ENCODE measurements at regions not wholly inside any gene's neighbourhood (a gene's known extent, or its start where the extent isn't known, plus 50 kb on each side); places are given as distances from the start of the nearest gene placed in this dataset.
"Not testable (repeated sequence)": the region's sequence is repeated elsewhere in the genome, so short reads cannot be mapped to it uniquely, and the experiment has no call there.

DNA sequence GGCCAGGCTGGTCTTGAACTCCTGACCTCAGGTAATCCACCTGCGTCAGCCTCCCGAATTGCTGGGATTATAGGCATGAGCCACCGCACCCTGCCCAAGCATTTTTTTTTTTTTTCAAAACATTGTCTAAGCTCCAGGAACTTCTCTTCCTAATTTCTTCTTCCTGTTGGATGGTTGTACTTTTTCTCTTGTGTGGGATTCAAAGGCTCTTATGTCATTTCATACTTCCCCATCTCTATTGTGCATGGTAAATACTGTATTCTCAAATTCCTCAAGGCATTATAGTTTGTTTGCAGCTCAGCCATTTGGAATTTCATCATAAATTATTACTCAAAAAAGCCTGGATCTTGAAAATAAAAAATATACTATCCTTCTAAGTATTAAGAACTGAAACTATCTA is 199.1 kb upstream of the GADL1 start:
- H3K27ac ChIP-seq: no peak overlapping the region
- DNase-seq (ENCODE audit: low spot score): no peak
- POLR2A ChIA-PET (ENCODE audit: low non-redundant PET): no interaction called here
- no peak for TF ChIP-seq CTCF (conservative IDR thresholded peaks at IDR 0.05; ENCODE audit: low read depth)
- CTCF ChIA-PET: interaction anchor here (0.6 kb wide), 1 partner anchor 9 kb away, joined by 3 read pairs; no protein-coding TSS in a partner anchor

DNA sequence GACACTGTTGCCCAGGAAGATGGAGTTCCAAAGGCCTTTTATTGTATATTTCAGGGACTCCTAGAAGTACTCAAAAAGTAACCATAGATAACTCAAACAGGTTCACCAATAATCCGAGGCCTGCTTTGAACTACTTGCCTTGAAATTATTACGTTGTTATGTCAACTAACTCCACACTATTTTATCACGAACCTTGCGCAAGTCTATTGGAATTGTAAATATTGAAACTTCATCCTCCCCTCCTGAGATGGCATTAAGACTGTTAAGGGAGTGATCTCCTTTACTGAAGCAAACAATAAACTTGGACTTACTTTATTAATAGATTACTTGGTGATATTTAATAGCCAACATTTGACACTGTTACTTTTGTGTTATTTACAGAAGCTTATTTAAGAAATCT is 199.6 kb upstream of the GADL1 start:
- CTCF ChIA-PET: no interaction called here
- TF ChIP-seq CTCF (conservative IDR thresholded peaks at IDR 0.05; ENCODE audit: low read depth): no peak
- H3K27ac ChIP-seq: no peak overlapping the region
- no peak for DNase-seq (ENCODE audit: low spot score)
- POLR2A ChIA-PET (ENCODE audit: low non-redundant PET): no interaction called here

GRCh38 chr3:31095255-31095654 is 200.8 kb upstream of the GADL1 start:
- no peak for TF ChIP-seq CTCF (conservative IDR thresholded peaks at IDR 0.05; ENCODE audit: low read depth)
- CTCF ChIA-PET: no interaction called here
- H3K27ac ChIP-seq: no peak overlapping the region
- POLR2A ChIA-PET (ENCODE audit: low non-redundant PET): no interaction called here
- DNase-seq (ENCODE audit: low spot score): no peak

- DNase-seq (ENCODE audit: low spot score): no peak
- ChIA-PET CTCF (no interaction called here), POLR2A (ENCODE audit: low non-redundant PET) (no interaction called here)
- TF ChIP-seq CTCF (conservative IDR thresholded peaks at IDR 0.05; ENCODE audit: low read depth): no peak
- H3K27ac ChIP-seq: no peak overlapping the region
Observed at GRCh38 chr3:31096661-31097395, 202.4 kb upstream of the GADL1 start.

- CTCF ChIA-PET: no interaction called here
Observed at GRCh38 chr3:31100519-31100918, 206.1 kb upstream of the GADL1 start.

GRCh38 chr3:31101285-31101684 is 206.8 kb upstream of the GADL1 start:
- DNase-seq (ENCODE audit: low spot score); POLR2A ChIA-PET (ENCODE audit: low non-redundant PET); CTCF ChIA-PET: not testable (repeated sequence)
- H3K27ac ChIP-seq: peak overlapping the region; percentile 77

More at GRCh38 chr3:31100519-31100918, 206.1 kb upstream of the GADL1 start:
- TF ChIP-seq CTCF (conservative IDR thresholded peaks at IDR 0.05; ENCODE audit: low read depth): no peak
- POLR2A ChIA-PET (ENCODE audit: low non-redundant PET): no interaction called here
- H3K27ac ChIP-seq: no peak overlapping the region
- DNase-seq (ENCODE audit: low spot score): no peak

- POLR2A ChIA-PET (ENCODE audit: low non-redundant PET): no interaction called here
- DNase-seq (ENCODE audit: low spot score): no peak
- CTCF ChIA-PET: no interaction called here
- no peak overlapping the region for H3K27ac ChIP-seq
- no peak for TF ChIP-seq CTCF (conservative IDR thresholded peaks at IDR 0.05; ENCODE audit: low read depth)
Observed at GRCh38 chr3:31102196-31102879, 207.9 kb upstream of the GADL1 start.
